ENCODE measurements at regions not wholly inside any gene's neighbourhood (a gene's known extent, or its start where the extent isn't known, plus 50 kb on each side); places are given as distances from the start of the nearest gene placed in this dataset.

DNA sequence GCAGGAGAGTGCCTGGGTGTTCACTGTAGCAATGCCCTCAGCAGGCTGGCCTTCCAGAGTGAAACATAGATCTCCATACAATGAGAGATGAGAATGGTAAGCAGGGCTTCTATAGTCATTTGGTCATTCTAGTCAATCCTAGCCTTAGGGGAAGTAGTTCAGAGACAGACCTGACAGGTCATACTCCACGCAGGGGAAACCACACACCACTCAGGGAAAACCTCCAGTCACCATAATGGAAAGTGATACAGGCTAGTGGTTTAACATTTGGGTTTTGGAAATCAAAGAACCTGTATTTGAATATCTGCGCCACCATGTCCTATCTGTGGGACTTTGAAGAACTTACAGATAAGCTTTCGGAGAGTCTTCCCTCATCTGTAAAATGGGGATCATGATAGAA, 425.7 kb upstream of the PPP2R3A start:
- no peaks in the 10 kb centered on the region for H3K9me3 ChIP-seq (ENCODE audit: low read depth, low read length)
- no peaks in the 10 kb centered on the region for H3K79me2 ChIP-seq (ENCODE audit: insufficient read depth, low read length)

DNA sequence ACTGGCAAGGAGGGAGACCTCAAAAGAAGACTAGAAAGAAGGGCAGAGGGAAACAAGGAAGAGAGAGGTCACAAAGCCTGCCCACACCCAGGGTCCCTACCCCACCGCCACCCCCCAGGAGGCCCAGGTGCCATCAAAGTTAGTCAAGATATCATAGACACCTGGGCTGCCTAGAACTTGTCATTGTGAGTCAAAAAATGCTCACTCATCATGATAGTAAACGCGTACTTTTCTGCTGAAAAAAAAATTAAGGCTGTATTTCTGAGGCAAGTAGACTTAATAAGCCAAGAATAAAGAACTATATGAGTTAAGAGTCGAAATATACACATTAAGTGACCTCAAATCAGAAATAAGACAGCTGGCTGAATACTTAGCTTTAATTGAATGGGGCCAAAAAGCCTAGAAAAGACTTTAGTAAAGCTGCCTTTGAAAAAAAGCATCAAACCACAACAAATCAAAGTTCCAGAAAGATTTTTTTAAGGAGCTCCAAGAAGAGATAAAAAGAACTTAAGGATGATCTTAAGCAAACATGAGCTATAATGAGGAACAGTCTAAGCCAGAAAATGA, 415.5 kb upstream of the PPP2R3A start:
- H3K36me3 ChIP-seq (ENCODE audit: insufficient read depth, low read length) = no peaks in the 10 kb centered on the region
- H3K4me1 ChIP-seq (ENCODE audit: insufficient read depth, low read length) = no peaks in the 10 kb centered on the region
- no peak overlapping the region for H3K4me3 ChIP-seq (ENCODE audit: insufficient read depth, low read length)
- no peaks in the 10 kb centered on the region for H3K79me2 ChIP-seq (ENCODE audit: insufficient read depth, low read length)
- H3K27ac ChIP-seq (ENCODE audit: low read depth, low read length) = no peak overlapping the region
- no peak for DNase-seq (ENCODE audit: insufficient read length, low spot score, missing footprints)
- no peaks in the 10 kb centered on the region for H3K9me3 ChIP-seq (ENCODE audit: low read depth, low read length)
- no peak overlapping the region for H2AFZ ChIP-seq (ENCODE audit: low read length)
- H4K20me1 ChIP-seq (ENCODE audit: insufficient read depth, low read length) = no peaks in the 10 kb centered on the region
- no peaks in the 10 kb centered on the region for H3K27me3 ChIP-seq (ENCODE audit: insufficient read depth, low read length)
- TF ChIP-seq, protein P1, sequence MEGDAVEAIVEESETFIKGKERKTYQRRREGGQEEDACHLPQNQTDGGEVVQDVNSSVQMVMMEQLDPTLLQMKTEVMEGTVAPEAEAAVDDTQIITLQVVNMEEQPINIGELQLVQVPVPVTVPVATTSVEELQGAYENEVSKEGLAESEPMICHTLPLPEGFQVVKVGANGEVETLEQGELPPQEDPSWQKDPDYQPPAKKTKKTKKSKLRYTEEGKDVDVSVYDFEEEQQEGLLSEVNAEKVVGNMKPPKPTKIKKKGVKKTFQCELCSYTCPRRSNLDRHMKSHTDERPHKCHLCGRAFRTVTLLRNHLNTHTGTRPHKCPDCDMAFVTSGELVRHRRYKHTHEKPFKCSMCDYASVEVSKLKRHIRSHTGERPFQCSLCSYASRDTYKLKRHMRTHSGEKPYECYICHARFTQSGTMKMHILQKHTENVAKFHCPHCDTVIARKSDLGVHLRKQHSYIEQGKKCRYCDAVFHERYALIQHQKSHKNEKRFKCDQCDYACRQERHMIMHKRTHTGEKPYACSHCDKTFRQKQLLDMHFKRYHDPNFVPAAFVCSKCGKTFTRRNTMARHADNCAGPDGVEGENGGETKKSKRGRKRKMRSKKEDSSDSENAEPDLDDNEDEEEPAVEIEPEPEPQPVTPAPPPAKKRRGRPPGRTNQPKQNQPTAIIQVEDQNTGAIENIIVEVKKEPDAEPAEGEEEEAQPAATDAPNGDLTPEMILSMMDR (IDR thresholded peaks at IDR 0.05; ENCODE audit: extremely low read depth, low read depth, low read length) = no peak
- no peak overlapping the region for H3K4me2 ChIP-seq (ENCODE audit: insufficient read depth, low read length)

More for the DNA sequence above, 425.7 kb upstream of the PPP2R3A start:
- Histone ChIP-seq H4K20me1 (ENCODE audit: insufficient read depth, low read length) (no peaks in the 10 kb centered on the region), H3K4me1 (ENCODE audit: insufficient read depth, low read length) (no peaks in the 10 kb centered on the region), H3K4me3 (ENCODE audit: insufficient read depth, low read length) (no peak overlapping the region), H3K27me3 (ENCODE audit: insufficient read depth, low read length) (no peaks in the 10 kb centered on the region), H3K36me3 (ENCODE audit: insufficient read depth, low read length) (no peaks in the 10 kb centered on the region), H2AFZ (ENCODE audit: low read length) (no peak overlapping the region), H3K27ac (ENCODE audit: low read depth, low read length) (no peak overlapping the region), H3K4me2 (ENCODE audit: insufficient read depth, low read length) (no peak overlapping the region)
- TF ChIP-seq, protein P1 (IDR thresholded peaks at IDR 0.05; ENCODE audit: extremely low read depth, low read depth, low read length) = no peak
- no peak for DNase-seq (ENCODE audit: insufficient read length, low spot score, missing footprints)

DNA sequence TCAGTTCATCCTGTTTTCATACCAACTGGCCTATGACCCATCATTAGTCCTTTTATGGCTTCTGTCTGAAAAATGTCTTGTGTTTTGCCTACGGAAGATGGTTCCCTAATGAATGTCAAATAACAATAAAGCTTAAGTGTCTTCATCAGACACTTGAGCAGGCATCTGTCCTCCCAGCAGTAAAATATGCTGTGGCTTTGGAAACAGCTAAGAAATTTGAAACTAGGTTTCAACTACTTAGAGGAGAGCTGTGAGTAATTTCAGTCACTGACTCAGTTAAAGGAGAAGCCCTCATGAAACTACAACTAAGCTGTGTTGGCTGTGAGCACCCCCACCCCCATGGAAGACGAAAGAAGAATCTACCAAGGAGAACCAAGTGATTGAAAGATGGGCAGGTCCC, 409.4 kb upstream of the PPP2R3A start:
- Histone ChIP-seq H3K4me3 (ENCODE audit: insufficient read depth, low read length) (no peak overlapping the region), H3K4me1 (ENCODE audit: insufficient read depth, low read length) (no peaks in the 10 kb centered on the region), H3K36me3 (ENCODE audit: insufficient read depth, low read length) (no peaks in the 10 kb centered on the region), H4K20me1 (ENCODE audit: insufficient read depth, low read length) (no peaks in the 10 kb centered on the region), H3K9me3 (ENCODE audit: low read depth, low read length) (no peaks in the 10 kb centered on the region), H3K27ac (ENCODE audit: low read depth, low read length) (no peak overlapping the region), H3K79me2 (ENCODE audit: insufficient read depth, low read length) (no peaks in the 10 kb centered on the region), H3K27me3 (ENCODE audit: insufficient read depth, low read length) (no peaks in the 10 kb centered on the region), H2AFZ (ENCODE audit: low read length) (no peak overlapping the region), H3K4me2 (ENCODE audit: insufficient read depth, low read length) (no peak overlapping the region)
- DNase-seq (ENCODE audit: insufficient read length, low spot score, missing footprints) = no peak
- TF ChIP-seq, protein P1 (IDR thresholded peaks at IDR 0.05; ENCODE audit: extremely low read depth, low read depth, low read length) = no peak

DNA sequence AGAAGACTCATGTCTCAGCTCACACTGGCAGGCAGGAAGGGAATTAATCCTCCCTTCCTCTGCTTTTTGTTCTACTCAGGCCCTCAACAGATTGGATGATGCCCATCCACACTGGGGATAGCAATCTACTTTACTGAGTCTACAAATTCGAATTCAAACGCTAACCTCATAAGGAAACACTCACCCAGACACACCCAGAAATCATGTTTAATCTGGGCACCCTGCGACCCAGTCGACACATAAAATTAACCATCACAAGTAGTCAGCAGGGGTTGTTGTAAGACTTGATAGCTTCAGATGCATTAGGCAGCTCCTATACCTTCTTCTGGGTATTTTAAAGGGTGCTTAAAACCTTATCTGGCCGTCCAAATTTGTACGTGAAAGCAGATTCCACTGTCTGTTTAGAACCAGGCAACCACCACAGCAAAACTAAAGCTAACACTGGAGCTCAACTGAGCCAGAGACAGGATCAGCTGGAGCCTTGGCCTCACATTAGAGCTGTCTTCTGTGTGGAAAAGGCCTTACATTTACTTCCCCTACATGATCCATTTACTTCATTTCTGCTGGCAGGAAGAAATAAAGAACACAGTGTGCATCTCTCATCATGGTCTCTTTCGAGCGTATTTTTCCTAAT, 407.3 kb upstream of the PPP2R3A start:
- H4K20me1 ChIP-seq (ENCODE audit: insufficient read depth, low read length) = no peaks in the 10 kb centered on the region
- no peaks in the 10 kb centered on the region for H3K4me1 ChIP-seq (ENCODE audit: insufficient read depth, low read length)
- H3K36me3 ChIP-seq (ENCODE audit: insufficient read depth, low read length) = no peaks in the 10 kb centered on the region
- H3K27ac ChIP-seq (ENCODE audit: low read depth, low read length) = no peak overlapping the region
- no peaks in the 10 kb centered on the region for H3K9me3 ChIP-seq (ENCODE audit: low read depth, low read length)
- H3K27me3 ChIP-seq (ENCODE audit: insufficient read depth, low read length) = no peaks in the 10 kb centered on the region
- no peaks in the 10 kb centered on the region for H3K79me2 ChIP-seq (ENCODE audit: insufficient read depth, low read length)
- H3K4me2 ChIP-seq (ENCODE audit: insufficient read depth, low read length) = no peak overlapping the region
- no peak overlapping the region for H2AFZ ChIP-seq (ENCODE audit: low read length)
- no peak overlapping the region for H3K4me3 ChIP-seq (ENCODE audit: insufficient read depth, low read length)
- no peak for DNase-seq (ENCODE audit: insufficient read length, low spot score, missing footprints)
- TF ChIP-seq, protein P1 (IDR thresholded peaks at IDR 0.05; ENCODE audit: extremely low read depth, low read depth, low read length) = no peak
